KMS-11 (cell line): ENCODE measurements at regions not wholly inside any gene's neighbourhood (a gene's known extent, or its start where the extent isn't known, plus 50 kb on each side); places are given as distances from the start of the nearest gene placed in this dataset.
"Not testable (repeated sequence)": the region's sequence is repeated elsewhere in the genome, so short reads cannot be mapped to it uniquely, and the experiment has no call there.

ENCODE experiments used
- H2AFZ ChIP-seq: fragments of 200-600 bp; sonication (generic); 2 replicates; pipeline ENCODE4 v1.6.1; 2016; ENCODE audit warnings: antibody characterized with exemption, mixed run types, low read depth
- H3K27ac ChIP-seq: fragments of 200-600 bp; sonication (generic); 2 replicates; pipeline ENCODE4 v1.6.1; 2016; ENCODE audit warnings: mild to moderate bottlenecking, mixed run types
- H3K27me3 ChIP-seq: fragments of 200-600 bp; sonication (generic); 2 replicates; pipeline ENCODE4 v1.6.1; 2017; ENCODE audit warnings: mild to moderate bottlenecking, low read depth, mixed run types, moderate library complexity; ENCODE audit not compliant: insufficient read depth
- H3K36me3 ChIP-seq: fragments of 200-600 bp; sonication (generic); 2 replicates; pipeline ENCODE4 v1.6.1; 2017; ENCODE audit warnings: mild to moderate bottlenecking, mixed run types; ENCODE audit not compliant: insufficient read depth
- H3K4me1 ChIP-seq: fragments of 200-600 bp; sonication (generic); 2 replicates; pipeline ENCODE4 v1.6.1; 2016; ENCODE audit warnings: mild to moderate bottlenecking, low read depth, mixed run types; ENCODE audit not compliant: poor library complexity, severe bottlenecking
- H3K4me2 ChIP-seq: fragments of 200-600 bp; sonication (generic); 2 replicates; pipeline ENCODE4 v1.7.0; 2016; ENCODE audit warnings: mild to moderate bottlenecking, mixed run types
- H3K4me3 ChIP-seq: fragments of 200-600 bp; sonication (generic); IDR thresholded peaks from 2 replicates; pipeline ENCODE4 v1.6.1; 2017; ENCODE audit warnings: low read depth, low read length, mixed read lengths; ENCODE audit not compliant: insufficient read depth
- H3K79me2 ChIP-seq: fragments of 200-600 bp; sonication (generic); 2 replicates; pipeline ENCODE4 v1.6.1; 2016; ENCODE audit warnings: low read depth, mixed run types; ENCODE audit not compliant: insufficient read depth
- H3K9ac ChIP-seq: fragments of 200-600 bp; sonication (generic); 2 replicates; pipeline ENCODE4 v1.6.1; 2016; ENCODE audit warnings: mild to moderate bottlenecking, mixed run types
- H4K20me1 ChIP-seq: fragments of 200-600 bp; sonication (generic); 2 replicates; pipeline ENCODE4 v1.6.1; 2016; ENCODE audit warnings: mild to moderate bottlenecking, mixed run types; ENCODE audit not compliant: insufficient read depth
- CTCF ChIP-seq: fragments of 200-600 bp; sonication (generic); conservative IDR thresholded peaks from 2 replicates; pipeline ENCODE4 v1.6.1; 2017; ENCODE audit warnings: low read depth, mild to moderate bottlenecking, antibody characterized with exemption, low read length, moderate library complexity, mixed read lengths

DNA sequence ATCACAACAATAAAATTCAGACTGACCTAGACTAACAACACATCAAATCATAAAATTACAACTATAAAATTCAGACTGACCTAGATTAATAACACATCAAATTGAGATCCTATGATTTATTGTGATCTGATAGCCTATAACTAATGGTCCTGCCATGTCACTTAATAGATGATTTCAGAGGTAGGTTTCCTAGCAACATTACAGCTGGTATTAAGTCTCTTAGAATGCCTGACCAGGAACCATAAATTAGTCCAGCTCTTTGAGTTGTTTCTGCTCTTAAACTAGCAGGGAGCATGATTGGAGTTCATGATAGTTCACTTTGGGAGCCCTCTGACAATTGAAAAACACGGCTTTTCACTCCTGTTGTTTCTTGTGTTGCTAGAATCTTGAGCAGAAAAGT is 318.9 kb downstream of the BMPER start:
- Histone ChIP-seq H2AFZ (no peak overlapping the region), H3K4me3 (no peak overlapping the region), H3K4me1 (no peaks in the 10 kb centered on the region), H3K4me2 (no peak overlapping the region), H3K9ac (no peak overlapping the region), H3K79me2 (no peaks in the 10 kb centered on the region), H3K27me3 (no peaks in the 10 kb centered on the region), H3K27ac (no peak overlapping the region), H4K20me1 (no peaks in the 10 kb centered on the region), H3K36me3 (no peaks in the 10 kb centered on the region)
- no peak for TF ChIP-seq CTCF

DNA sequence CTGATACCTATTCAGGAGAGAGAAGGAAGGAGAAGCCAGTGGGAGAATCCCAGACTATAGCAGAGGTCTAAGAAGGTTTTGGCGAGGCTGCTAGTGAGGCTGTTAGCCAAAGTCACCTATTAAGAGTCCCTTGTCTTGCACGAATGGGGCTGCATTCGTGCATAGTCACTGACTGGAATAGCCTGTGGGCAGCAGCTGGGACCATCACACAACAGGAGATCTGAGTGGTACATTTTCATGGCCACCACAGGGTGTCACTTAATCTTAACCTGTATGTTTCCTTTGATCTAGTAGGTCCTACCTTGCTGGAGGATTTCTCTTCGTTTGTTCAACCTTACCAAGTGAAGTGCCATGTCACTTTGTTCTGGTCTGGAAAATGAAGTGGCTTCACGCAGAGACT is 319.9 kb downstream of the BMPER start:
- no peak overlapping the region for H3K4me2 ChIP-seq
- no peaks in the 10 kb centered on the region for H3K27me3 ChIP-seq

GRCh38 chr7:34227525-34227924 is 322.2 kb downstream of the BMPER start:
- no peak overlapping the region for H3K4me3 ChIP-seq
- TF ChIP-seq CTCF: no peak

More for the DNA sequence above, 319.9 kb downstream of the BMPER start:
- Histone ChIP-seq H3K9ac (no peak overlapping the region), H3K79me2 (no peaks in the 10 kb centered on the region), H4K20me1 (no peaks in the 10 kb centered on the region), H3K4me1 (no peaks in the 10 kb centered on the region), H3K36me3 (no peaks in the 10 kb centered on the region), H3K4me3 (no peak overlapping the region), H2AFZ (no peak overlapping the region), H3K27ac (no peak overlapping the region)
- TF ChIP-seq CTCF: no peak

DNA sequence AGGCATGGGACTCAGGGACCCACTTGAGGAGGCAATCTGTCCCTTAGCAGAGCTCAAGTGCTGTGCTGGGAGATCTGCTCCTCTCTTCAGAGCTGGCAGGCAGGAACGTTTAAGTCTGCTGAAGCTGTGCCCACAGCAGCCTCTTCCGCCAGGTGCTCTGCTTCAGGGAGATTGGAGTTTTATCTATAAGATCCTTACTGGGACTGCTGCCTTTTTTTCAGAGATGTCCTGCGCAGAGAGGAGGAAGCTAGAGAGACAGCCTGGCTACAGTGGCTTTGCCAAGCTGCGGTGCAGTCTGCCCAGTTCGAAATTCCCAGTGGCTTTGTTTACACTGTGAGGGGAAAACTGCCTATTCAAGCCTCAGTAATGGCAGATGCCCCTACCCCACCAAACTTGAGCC is 329.8 kb downstream of the BMPER start:
- not testable (repeated sequence) for H3K27me3 ChIP-seq, H3K36me3 ChIP-seq, H3K4me3 ChIP-seq, H3K4me1 ChIP-seq, H2AFZ ChIP-seq, H3K79me2 ChIP-seq, H3K4me2 ChIP-seq, H3K9ac ChIP-seq, H4K20me1 ChIP-seq, H3K27ac ChIP-seq

More at GRCh38 chr7:34227525-34227924, 322.2 kb downstream of the BMPER start:
- H3K9ac ChIP-seq: no peak overlapping the region
- no peaks in the 10 kb centered on the region for H3K27me3 ChIP-seq
- H3K27ac ChIP-seq: no peak overlapping the region
- no peaks in the 10 kb centered on the region for H3K79me2 ChIP-seq
- H3K4me2 ChIP-seq: no peak overlapping the region
- no peak overlapping the region for H2AFZ ChIP-seq
- no peaks in the 10 kb centered on the region for H4K20me1 ChIP-seq
- H3K4me1 ChIP-seq: no peaks in the 10 kb centered on the region
- H3K36me3 ChIP-seq: no peaks in the 10 kb centered on the region

DNA sequence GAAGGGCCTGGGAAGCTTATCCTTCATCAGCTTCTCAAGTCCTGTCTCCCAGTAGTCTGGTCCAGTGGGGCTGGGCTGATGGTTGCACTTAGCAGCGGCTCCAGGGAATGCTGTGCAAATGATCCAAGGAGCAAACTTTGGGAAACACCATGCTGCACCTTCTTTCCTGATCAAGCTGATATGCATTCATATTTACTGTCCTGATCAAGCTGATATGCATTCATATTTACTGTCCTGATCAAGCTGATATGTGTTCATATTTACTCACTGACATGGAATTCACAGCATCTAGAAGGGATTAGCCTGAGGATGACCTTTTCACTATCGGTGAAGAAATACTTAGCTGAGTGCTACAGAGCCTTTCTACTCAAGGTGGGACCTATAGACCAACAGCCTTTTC is 330.7 kb downstream of the BMPER start:
- no peak for TF ChIP-seq CTCF
- Histone ChIP-seq H4K20me1 (no peaks in the 10 kb centered on the region), H3K36me3 (no peaks in the 10 kb centered on the region), H3K27me3 (no peaks in the 10 kb centered on the region), H3K4me3 (no peak overlapping the region), H3K27ac (no peak overlapping the region), H2AFZ (no peak overlapping the region), H3K79me2 (no peaks in the 10 kb centered on the region), H3K4me1 (no peaks in the 10 kb centered on the region), H3K9ac (no peak overlapping the region), H3K4me2 (no peak overlapping the region)
